Thoracic aorta (tissue), 2 donors: ENCODE measurements at regions not wholly inside any gene's neighbourhood (a gene's known extent, or its start where the extent isn't known, plus 50 kb on each side); places are given as distances from the start of the nearest gene placed in this dataset.

Source experiments
- ATAC-seq: fragments of 150-250 bp; one replicate; pipeline ENCODE4 v1.8.0; 2017; ENCODE audit warnings: low read depth; ENCODE audit not compliant: insufficient number of reproducible peaks, low FRiP score
- DNase-seq: peaks from one replicate; pipeline ENCODE4 v3.0.0-alpha.2; 2020; ENCODE audit warnings: low spot score
- H3K27ac ChIP-seq, 2 donors: fragments of 200-600 bp; sonication (generic); 1 replicate in 1 of 2; 2 replicates in 1 of 2; pipeline ENCODE4 v1.5.1; 2016; ENCODE audit warnings: mild to moderate bottlenecking in 2 of 2, moderate library complexity in 2 of 2
- H3K27me3 ChIP-seq: fragments of 200-600 bp; sonication (generic); replicated peaks from 2 replicates; pipeline ENCODE4 v1.6.0; 2016; ENCODE audit warnings: mild to moderate bottlenecking; ENCODE audit not compliant: insufficient read depth
- H3K36me3 ChIP-seq: fragments of 200-600 bp; sonication (generic); one replicate; pipeline ENCODE4 v1.5.1; 2016
- H3K4me1 ChIP-seq, 2 donors: fragments of 200-600 bp; sonication (generic); 1 replicate in 1 of 2; 2 replicates in 1 of 2; pipeline versions ENCODE4 v1.5.1 to v1.6.0; 2016; ENCODE audit warnings: low read depth in 2 of 2, mild to moderate bottlenecking in 1 of 2; ENCODE audit not compliant: control insufficient read depth in 1 of 2
- H3K4me3 ChIP-seq: fragments of 200-600 bp; sonication (generic); 2 replicates; pipeline ENCODE4 v1.5.1; 2016; ENCODE audit warnings: mild to moderate bottlenecking
- H3K9me3 ChIP-seq: fragments of 200-600 bp; sonication (generic); 2 replicates; pipeline ENCODE4 v1.5.1; 2016
- TF ChIP-seq, protein P1 (sequence below): fragments of 200-600 bp; sonication (generic); IDR thresholded peaks from one replicate; pipeline ENCODE4 v1.5.1; 2019; ENCODE audit warnings: antibody characterized with exemption

DNA sequence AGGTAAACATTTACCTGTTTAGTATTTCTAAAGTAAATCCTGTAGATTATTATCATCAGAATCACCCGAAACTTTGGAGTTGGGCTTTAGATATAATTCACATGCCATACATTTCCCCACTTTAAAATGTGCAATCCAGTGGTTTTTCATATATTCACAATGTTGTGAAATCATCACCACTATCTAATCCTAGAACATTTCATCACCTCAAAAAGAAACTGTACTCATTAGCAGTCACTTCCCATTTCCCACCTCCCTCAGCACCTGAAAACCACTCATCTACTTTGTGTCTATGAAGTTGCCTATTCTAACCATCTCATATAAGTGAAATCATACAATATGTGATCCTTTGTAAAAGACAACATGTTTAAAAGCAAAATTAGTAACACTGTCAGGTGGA, 182.6 kb downstream of the FZD1 start:
- Histone ChIP-seq H3K36me3 (no peaks in the 10 kb centered on the region), H3K4me1 (no peaks in the 10 kb centered on the region), H3K27ac (no peak overlapping the region), H3K27me3 (no peaks in the 10 kb centered on the region), H3K9me3 (no peaks in the 10 kb centered on the region), H3K4me3 (no peak overlapping the region)
- DNase-seq (no peak), ATAC-seq (no peak)
- TF ChIP-seq, protein P1, sequence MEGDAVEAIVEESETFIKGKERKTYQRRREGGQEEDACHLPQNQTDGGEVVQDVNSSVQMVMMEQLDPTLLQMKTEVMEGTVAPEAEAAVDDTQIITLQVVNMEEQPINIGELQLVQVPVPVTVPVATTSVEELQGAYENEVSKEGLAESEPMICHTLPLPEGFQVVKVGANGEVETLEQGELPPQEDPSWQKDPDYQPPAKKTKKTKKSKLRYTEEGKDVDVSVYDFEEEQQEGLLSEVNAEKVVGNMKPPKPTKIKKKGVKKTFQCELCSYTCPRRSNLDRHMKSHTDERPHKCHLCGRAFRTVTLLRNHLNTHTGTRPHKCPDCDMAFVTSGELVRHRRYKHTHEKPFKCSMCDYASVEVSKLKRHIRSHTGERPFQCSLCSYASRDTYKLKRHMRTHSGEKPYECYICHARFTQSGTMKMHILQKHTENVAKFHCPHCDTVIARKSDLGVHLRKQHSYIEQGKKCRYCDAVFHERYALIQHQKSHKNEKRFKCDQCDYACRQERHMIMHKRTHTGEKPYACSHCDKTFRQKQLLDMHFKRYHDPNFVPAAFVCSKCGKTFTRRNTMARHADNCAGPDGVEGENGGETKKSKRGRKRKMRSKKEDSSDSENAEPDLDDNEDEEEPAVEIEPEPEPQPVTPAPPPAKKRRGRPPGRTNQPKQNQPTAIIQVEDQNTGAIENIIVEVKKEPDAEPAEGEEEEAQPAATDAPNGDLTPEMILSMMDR, result no peak

DNA sequence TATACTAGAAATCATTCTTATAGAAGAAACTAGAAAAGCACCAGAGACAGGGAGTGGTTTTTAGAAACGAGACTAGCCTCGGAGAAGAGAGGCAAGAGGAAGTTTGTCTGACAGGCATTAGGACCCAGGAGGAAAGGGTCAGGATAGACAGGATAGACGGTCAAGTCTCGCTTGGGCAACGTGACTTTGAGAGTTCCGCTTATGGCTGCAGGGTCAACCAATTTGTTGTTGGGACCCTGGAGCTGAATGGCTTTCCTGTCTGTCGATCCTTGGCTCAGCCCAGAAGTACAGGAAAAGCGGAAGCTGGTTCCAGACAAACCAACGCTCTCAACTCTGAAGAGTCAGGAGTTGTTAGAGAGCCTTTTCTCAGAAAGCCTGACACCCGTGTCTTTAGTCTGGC, 191.2 kb downstream of the FZD1 start:
- H3K36me3 ChIP-seq, result no peaks in the 10 kb centered on the region
- TF ChIP-seq, protein P1, result no peak
- no peak for DNase-seq
- no peak overlapping the region for H3K4me3 ChIP-seq
- no peak overlapping the region for H3K27ac ChIP-seq
- H3K9me3 ChIP-seq, result peaks cover 3% of the 10 kb centered on the region
- H3K27me3 ChIP-seq, result no peaks in the 10 kb centered on the region
- ATAC-seq, result no peak
- no peaks in the 10 kb centered on the region for H3K4me1 ChIP-seq

DNA sequence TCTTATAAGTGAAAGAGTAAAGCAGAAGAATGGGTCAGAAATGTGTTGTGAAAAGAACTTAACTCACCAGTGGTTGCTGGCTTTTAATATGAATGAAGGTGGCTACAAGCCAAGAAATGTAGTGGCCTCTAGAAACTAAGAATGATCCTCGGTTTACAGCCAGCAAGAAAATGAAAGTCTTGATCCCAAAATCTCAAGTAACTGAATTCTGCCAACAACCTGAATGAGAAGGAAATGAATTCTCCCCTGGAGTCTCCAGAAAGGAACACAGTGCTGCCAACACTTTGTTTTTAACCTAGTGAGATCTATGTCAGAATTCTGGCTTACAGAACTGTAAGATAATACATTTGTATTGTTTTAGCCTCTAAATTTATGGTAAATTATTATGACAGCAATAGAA, 193.0 kb downstream of the FZD1 start:
- ATAC-seq (no peak), DNase-seq (no peak)
- Histone ChIP-seq H3K9me3 (peaks cover 3% of the 10 kb centered on the region), H3K4me1 (peaks cover 2 to 11% of the 10 kb centered on the region in 2 donors), H3K4me3 (no peak overlapping the region), H3K36me3 (no peaks in the 10 kb centered on the region), H3K27me3 (no peaks in the 10 kb centered on the region), H3K27ac (peak overlapping the region in 1 of 2 donors; percentile 31)
- TF ChIP-seq, protein P1, result no peak

DNA sequence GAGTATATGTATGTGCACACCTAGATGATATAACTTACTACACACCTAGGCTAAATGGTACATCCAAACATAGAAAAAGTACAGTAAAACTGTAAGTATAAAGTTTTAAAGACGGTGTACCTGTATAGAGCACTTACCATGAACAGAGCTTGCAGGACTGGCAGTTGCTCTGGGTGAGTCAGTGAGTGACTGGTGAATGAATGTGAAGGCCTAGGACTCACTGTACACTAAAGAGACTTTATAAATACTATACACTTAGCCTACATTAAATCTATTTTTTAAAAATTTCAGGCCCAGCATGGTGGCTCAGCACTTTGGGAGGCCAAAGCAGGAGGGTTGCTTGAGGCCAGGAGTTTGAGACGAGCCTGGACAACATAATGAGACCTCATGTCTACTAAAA, 195.3 kb downstream of the FZD1 start:
- ATAC-seq (no peak), DNase-seq (no peak)
- H3K36me3 ChIP-seq, result no peaks in the 10 kb centered on the region
- peaks cover 20 to 22% of the 10 kb centered on the region in 2 donors for H3K4me1 ChIP-seq
- no peaks in the 10 kb centered on the region for H3K27me3 ChIP-seq
- H3K27ac ChIP-seq, result no peak overlapping the region
- H3K4me3 ChIP-seq, result no peak overlapping the region
- TF ChIP-seq, protein P1, result no peak
- H3K9me3 ChIP-seq, result peaks cover 3% of the 10 kb centered on the region

DNA sequence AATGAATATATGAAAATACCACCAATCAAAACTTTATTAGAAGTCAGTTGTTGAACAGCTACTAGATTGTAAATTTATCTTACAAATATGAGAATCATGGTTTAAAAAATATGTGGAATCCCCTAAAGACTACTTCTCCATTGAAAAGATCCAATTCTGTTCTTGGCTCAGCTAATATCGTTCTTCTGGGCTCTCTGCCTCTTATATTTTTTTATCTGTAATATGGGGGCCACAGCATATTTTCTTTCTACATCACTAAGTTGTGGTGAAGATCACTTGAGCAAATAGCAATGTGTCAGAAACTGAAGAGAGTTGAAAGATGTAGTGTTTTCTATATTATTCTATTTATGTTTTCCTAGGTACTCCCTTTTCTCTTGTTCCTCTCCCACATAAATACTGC, 198.1 kb downstream of the FZD1 start:
- TF ChIP-seq, protein P1, result no peak
- no peaks in the 10 kb centered on the region for H3K36me3 ChIP-seq
- H3K4me3 ChIP-seq, result no peak overlapping the region
- peak overlapping the region in 1 of 2 donors; percentile 33 for H3K27ac ChIP-seq
- no peak for DNase-seq
- peaks cover 3% of the 10 kb centered on the region for H3K9me3 ChIP-seq
- ATAC-seq, result no peak
- peaks cover 29 to 43% of the 10 kb centered on the region in 2 donors for H3K4me1 ChIP-seq
- H3K27me3 ChIP-seq, result no peaks in the 10 kb centered on the region
